ENCODE measurements at regions not wholly inside any gene's neighbourhood (a gene's known extent, or its start where the extent isn't known, plus 50 kb on each side); places are given as distances from the start of the nearest gene placed in this dataset.
"Not testable (repeated sequence)": the region's sequence is repeated elsewhere in the genome, so short reads cannot be mapped to it uniquely, and the experiment has no call there.

DNA sequence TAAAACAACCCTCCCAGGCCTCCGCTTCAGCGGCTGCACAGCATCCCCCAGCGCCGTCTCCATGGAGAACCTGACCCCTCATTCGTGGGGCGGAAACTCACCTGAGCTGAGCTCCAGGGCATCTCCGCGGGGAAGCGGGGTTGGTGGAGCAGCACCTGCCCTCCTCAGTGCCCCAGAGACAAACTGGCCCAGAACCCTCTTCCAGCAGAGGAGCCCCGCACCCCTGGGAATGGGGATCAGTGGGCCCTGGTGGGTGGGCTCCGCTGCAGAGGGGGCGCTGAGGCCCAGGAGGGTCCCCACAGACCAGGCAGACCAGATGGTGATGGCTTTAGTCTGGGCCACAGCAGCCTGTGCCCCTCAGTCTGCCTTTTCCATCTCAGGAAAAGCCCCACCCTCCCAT is 261.2 kb downstream of the ADGRD1 start:
- not testable (repeated sequence) for DNase-seq

GRCh38 chr12:131216587-131216986 is 262.9 kb downstream of the ADGRD1 start:
- DNase-seq = not testable (repeated sequence)

DNA sequence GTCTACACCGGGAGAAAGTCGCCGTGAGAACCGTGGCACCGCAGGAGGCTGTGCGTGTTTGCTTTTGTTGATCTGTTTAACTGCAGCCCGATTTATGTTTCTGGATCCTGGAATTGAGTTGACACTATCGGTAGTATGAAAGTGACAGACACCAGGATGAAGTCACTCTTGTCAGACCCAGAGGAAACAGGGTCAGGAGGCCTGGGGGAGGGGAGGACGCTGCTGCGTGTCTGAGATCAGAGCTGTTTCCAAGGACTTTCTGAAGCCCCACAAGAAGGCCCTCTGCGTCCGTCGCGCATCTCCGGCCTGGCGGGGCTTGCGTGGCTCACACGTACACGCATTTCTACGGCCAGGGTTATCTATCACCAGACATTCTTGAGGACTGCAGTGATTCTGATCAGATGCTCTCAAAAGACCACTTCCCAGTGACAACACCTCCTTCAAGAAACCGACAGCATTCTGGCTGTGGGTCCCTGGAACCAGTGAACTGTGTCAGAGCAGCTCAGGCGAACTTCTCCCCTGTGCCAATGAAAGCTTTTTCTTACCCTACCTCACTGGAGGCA is 263.4 kb downstream of the ADGRD1 start:
- DNase-seq = no peak

- peak; percentile 29 for DNase-seq
These were observed 264.6 kb downstream of the ADGRD1 start for GRCh38 chr12:131218026-131218922.

- no peak for DNase-seq
These were observed 265.4 kb downstream of the ADGRD1 start for GRCh38 chr12:131218923-131219669.

DNA sequence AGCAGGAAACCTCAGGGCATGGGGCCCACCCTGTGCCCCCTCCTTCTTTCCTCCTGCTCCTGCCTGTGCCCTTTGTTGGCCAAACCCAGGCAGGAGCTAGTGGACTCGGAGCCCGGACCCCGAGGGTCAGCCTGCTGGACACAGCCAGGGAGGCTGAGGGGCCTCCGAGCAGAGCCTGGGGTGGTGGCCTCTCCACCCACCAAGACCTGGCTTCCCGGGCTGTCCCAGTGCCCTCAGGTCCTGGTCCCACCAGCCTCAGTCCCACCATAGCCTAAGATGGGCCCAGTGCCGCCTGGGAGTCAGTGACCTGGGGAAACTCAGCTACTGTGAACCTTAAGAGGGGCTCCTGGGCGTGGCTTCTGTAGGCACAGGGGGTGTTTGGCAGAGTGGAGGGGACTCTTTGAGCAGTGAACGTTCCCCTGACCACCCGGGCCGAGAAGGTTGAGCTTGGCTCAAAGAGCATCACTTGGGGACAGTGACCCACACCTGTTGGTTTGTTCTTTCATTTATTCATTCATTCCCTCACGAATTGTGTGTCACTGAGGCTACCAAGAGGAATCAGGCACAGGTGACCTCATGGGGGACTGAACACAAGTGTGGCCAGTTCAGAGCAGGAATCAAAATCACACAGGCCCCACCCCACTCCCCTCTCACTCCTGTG is 266.1 kb downstream of the ADGRD1 start:
- DNase-seq = no peak

GRCh38 chr12:131220331-131220685 is 266.6 kb downstream of the ADGRD1 start:
- DNase-seq = no peak

GRCh38 chr12:131221061-131221956 is 267.6 kb downstream of the ADGRD1 start:
- DNase-seq = no peak

DNA sequence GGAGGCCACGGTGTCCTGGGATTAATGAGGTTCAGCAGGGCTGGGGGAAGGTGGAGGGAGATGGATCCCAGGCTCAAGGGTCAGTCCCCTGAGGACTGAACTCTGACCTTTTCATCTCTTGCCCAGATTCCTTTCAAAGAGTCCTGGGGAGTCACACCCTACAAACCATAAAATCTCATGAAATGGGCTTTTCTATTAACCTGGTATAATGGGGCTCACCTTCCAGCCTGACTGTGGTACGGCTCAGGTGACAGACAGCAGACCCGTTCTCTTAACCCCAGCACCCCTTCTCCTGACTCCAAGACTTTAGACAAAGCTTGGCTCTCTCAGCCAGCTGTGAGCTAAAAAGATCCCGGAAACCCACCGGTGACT is 268.2 kb downstream of the ADGRD1 start:
- no peak for DNase-seq

DNA sequence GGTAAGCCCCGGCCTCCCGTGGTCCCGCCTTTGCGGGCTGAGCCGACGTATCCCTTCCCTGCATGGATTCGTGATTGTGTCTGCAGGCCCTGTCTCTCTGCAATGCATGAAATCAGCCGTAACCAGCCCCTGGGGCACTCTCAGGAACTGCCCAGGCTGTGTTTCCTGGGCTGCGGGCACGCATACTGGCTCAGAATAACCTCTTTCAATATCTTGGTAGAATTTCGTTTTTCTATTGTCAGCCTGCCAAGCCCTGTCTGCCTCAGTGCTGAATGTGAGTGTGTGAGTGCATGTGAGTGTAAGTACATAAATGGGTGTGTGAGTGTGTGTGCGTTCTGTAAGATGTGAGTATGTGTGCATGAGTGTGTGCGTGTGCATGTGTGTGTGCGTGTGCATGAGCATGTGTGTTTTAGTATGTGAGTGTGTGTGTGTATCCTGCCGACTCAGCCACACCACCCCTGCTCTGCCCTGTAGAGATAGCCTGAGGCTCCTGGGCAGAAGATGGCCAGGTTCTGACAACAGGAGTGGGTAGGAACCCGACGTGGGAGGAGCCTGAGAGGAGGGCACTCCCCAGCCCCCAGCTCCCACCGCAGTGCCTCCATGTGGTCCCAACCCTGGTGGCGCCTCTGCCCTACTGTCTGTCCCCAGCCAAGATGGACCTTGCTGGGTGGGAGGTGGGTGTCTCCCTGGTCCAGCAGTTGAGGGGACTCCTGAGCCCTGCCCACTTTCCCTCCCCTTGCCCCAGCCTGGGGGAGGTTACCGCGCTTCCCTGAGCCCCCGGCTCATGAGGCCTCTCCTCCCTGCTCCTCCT is 268.8 kb downstream of the ADGRD1 start:
- no peak for DNase-seq

DNA sequence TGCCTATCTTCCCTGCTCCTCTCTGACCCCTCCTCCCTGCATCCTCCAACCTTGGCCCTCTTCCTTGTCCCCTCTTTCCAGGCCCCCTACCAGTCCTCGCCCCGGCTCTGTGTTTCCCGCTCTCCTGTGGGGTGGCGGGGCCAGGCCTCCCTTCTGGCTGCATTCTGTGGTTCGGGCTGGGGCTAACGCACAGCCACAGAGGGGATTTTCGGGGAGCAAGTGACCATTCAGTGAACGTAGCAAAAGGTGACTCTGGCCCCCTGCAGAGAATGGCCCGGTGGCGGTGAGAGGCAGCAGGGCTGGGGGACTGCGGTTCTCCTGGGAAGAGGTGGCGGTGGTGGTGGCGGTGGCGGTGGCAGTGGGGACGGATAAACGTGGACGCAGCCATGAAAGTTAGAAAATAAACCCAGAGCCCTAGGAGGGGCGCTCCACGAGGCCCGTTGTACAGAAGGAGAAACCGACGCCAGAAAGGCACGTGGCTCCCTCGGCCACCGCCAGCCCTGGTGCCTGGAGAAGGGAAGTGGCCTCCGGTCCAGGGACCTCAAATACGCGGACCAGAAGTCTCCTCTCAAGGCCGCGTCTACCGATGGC is 269.6 kb downstream of the ADGRD1 start:
- DNase-seq = no peak

GRCh38 chr12:131223791-131224225 is 270.1 kb downstream of the ADGRD1 start:
- no peak for DNase-seq

DNA sequence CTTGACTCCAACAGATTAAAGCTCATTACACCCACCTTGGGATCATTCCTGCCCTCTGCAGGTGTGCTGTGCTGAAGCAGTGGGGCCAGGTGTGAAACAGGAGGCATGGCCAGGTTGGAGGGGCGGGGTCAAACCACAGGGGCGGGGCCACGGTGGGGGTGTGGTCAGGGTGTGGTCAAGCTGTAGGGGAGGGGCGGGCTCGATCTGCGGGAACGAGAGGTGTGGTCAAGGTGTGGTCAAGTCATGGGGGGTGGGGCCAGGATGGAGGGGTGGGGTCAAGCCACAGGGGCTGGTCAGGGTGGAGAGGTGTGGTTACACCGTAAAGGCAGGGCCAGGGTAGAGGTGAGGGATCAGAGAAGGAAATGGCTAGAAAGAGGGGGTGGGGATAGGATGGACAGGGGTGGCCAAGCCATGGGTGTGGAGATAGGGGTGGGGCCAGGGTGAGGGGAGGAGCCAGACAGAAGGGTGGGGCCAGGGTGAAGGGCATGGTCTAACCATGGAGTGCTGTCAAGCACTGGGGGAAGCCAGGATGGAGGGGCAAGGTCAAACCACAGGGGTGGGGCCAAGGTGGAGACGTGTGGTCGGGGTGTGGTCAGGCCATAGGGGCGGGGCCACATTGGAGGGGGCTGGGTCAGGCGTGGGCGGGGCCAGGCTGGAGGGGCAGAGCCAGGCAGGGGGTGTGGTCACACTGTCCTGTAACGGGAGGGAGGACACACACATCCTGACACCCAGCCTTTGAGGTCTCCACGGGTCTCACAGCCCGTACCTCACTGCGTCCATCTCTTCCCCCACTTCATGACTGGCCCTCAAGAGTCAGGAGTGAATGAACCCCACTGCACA is 270.7 kb downstream of the ADGRD1 start:
- not testable (repeated sequence) for DNase-seq

- not testable (repeated sequence) for DNase-seq
These were observed 271.3 kb downstream of the ADGRD1 start for GRCh38 chr12:131225066-131225380.

DNA sequence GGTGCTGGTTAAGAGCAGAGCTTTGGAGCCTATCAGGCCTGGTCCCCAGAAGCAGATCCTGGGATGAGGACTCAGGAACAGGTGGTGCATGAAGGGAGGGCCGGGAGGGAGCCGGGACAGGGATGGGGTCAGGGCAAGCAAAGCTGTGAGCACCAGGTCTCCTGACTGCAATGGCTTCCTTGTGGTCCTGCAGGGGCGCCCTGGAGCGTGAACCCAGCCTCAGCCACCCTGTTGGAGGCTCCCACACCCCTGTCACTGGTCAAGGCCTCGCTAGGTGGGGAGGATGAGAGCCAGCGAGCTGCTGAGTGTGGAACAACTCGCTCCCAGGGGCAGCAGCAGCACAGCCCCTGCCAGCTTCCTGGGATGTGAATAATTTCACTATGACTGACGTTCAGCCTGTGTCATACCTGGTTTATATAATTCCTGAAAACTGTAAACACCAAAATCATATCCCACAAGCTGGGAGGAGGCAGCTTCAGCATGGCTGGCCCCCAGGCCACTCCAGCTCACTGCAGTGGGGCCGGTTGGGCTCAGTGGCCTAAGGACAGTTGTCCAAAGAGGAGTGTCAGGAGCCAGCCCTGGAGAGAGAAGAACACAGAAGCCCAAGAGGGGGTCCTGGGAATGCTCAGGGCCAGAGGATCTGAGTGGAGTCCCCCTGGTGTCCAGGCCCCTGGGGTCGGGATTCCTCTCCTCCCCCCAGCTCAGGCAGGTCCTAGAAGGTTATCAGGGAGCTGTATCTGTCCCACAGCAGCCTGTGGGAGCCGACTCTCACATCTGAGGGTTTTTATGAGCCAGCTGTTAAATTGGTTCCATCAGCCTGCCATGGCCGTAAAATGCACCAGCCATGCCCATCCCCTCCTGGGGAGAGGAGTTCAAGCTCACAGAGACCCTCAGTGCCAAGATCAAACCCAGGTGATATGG is 272.9 kb downstream of the ADGRD1 start:
- no peak for DNase-seq

GRCh38 chr12:131227641-131228040 is 273.9 kb downstream of the ADGRD1 start:
- not testable (repeated sequence) for DNase-seq

- not testable (repeated sequence) for DNase-seq
These were observed 275.3 kb downstream of the ADGRD1 start for GRCh38 chr12:131229079-131229425.

- DNase-seq = no peak
These were observed 276.0 kb downstream of the ADGRD1 start for GRCh38 chr12:131229426-131230339.
